Cardiac fibroblast (primary cell): ENCODE measurements at regions not wholly inside any gene's neighbourhood (a gene's known extent, or its start where the extent isn't known, plus 50 kb on each side); places are given as distances from the start of the nearest gene placed in this dataset.

Experiments used
- DNase-seq, 2 donors: peaks; one replicate each; pipeline versions ENCODE4 v3.0.0 to v3.0.0-alpha.2; 2010; ENCODE audit warnings: low read depth in 2 of 2
- H3K4me3 ChIP-seq, 2 donors: replicated peaks in 1 of 2; 1 replicate in 1 of 2; 2 replicates in 1 of 2; pipeline ENCODE4 v1.5.1; 2011; ENCODE audit warnings: low read depth in 2 of 2, low read length in 2 of 2, mild to moderate bottlenecking in 2 of 2, moderate library complexity in 1 of 2
- CTCF ChIP-seq: IDR thresholded peaks from one replicate; pipeline ENCODE4 v1.5.1; 2011; ENCODE audit warnings: low read depth, mild to moderate bottlenecking, low read length, inconsistent platforms

GRCh38 chr1:217921126-217921904, 290.2 kb downstream of the SPATA17 start:
- DNase-seq, result no peak
- H3K4me3 ChIP-seq, result no peak overlapping the region
- TF ChIP-seq CTCF, result no peak

- no peak for DNase-seq
- TF ChIP-seq CTCF, result no peak
- H3K4me3 ChIP-seq, result no peak overlapping the region
Measured at GRCh38 chr1:217924924-217925323, 293.8 kb downstream of the SPATA17 start.

- H3K4me3 ChIP-seq, result no peak overlapping the region
- no peak for TF ChIP-seq CTCF
- no peak for DNase-seq
Measured at GRCh38 chr1:217929213-217929885, 298.2 kb downstream of the SPATA17 start.

GRCh38 chr1:217943361-217943760, 312.2 kb downstream of the SPATA17 start:
- DNase-seq, result no peak
- no peak overlapping the region for H3K4me3 ChIP-seq
- TF ChIP-seq CTCF, result no peak

GRCh38 chr1:217944550-217944949, 313.4 kb downstream of the SPATA17 start:
- no peak for TF ChIP-seq CTCF
- DNase-seq, result no peak
- H3K4me3 ChIP-seq, result no peak overlapping the region

GRCh38 chr1:217946511-217946910, 315.4 kb downstream of the SPATA17 start:
- no peak for DNase-seq
- TF ChIP-seq CTCF, result no peak
- H3K4me3 ChIP-seq, result no peak overlapping the region
